SH-SY5Y (cell line): ENCODE measurements at regions not wholly inside any gene's neighbourhood (a gene's known extent, or its start where the extent isn't known, plus 50 kb on each side); places are given as distances from the start of the nearest gene placed in this dataset.

ENCODE experiments used
- GATA2 ChIP-seq: IDR thresholded peaks from 2 replicates; pipeline ENCODE4 v1.6.1; 2011; ENCODE audit warnings: mild to moderate bottlenecking, low read depth, low read length
- GATA3 ChIP-seq: IDR thresholded peaks from 2 replicates; pipeline ENCODE4 v1.6.1; 2011; ENCODE audit warnings: low read depth, mild to moderate bottlenecking, low read length, moderate library complexity

GRCh38 chr7:16144361-16144760 is 277.0 kb downstream of the CRPPA start:
- TF ChIP-seq GATA3 (no peak), GATA2 (no peak)
